H1 (cell line): ENCODE measurements at regions not wholly inside any gene's neighbourhood (a gene's known extent, or its start where the extent isn't known, plus 50 kb on each side); places are given as distances from the start of the nearest gene placed in this dataset.

Source experiments
- HDAC6 ChIP-seq: IDR thresholded peaks from one replicate; pipeline ENCODE4 v1.7.1; 2012; ENCODE audit warnings: low read depth, mild to moderate bottlenecking, inconsistent platforms, low read length, moderate library complexity
- MAX ChIP-seq: IDR thresholded peaks from 2 replicates; pipeline ENCODE4 v1.6.1; 2012; ENCODE audit warnings: inconsistent platforms
- POU5F1 ChIP-seq: IDR thresholded peaks from 2 replicates; pipeline ENCODE4 v1.6.1; 2011; ENCODE audit warnings: low read depth, mild to moderate bottlenecking, low read length, moderate library complexity

GRCh38 chr1:34488080-34488708 lies 266.7 kb upstream of the GJB5 start (continued):
- no peak for TF ChIP-seq MAX
- no peak for TF ChIP-seq HDAC6
- no peak for TF ChIP-seq POU5F1
